ENCODE measurements at regions not wholly inside any gene's neighbourhood (a gene's known extent, or its start where the extent isn't known, plus 50 kb on each side); places are given as distances from the start of the nearest gene placed in this dataset.

GRCh38 chr16:86725401-86725800 is 147.1 kb downstream of the FOXL1 start:
- Histone ChIP-seq H3K4me1 (no peaks in the 10 kb centered on the region), H3K4me3 (no peak overlapping the region), H3K36me3 (ENCODE audit: insufficient read depth in 1 of 2, low read depth in 1 of 2) (no peaks in the 10 kb centered on the region), H3K27me3 (ENCODE audit: insufficient read depth in 3 of 3, low read length in 2 of 3) (peaks cover 0 to 18% (median 0%) of the 10 kb centered on the region in 3 donors), H3K9me3 (no peaks in the 10 kb centered on the region), H3K27ac (no peak overlapping the region)
- 60 to 67% (median 67%) methylated on average over 10 of the region's 10 CpGs for WGBS, 3 donors
- DNase-seq (peak in 1 of 2 donors; percentile 22), ATAC-seq (no peak)
- TF ChIP-seq CTCF (IDR thresholded peaks at IDR 0.05): no peak
- intact Hi-C loops (cut with DNase I): loop anchor here in 1 of 2 donors (5.0 kb wide), 1 partner anchor 388 kb away; no protein-coding TSS in a partner anchor

DNA sequence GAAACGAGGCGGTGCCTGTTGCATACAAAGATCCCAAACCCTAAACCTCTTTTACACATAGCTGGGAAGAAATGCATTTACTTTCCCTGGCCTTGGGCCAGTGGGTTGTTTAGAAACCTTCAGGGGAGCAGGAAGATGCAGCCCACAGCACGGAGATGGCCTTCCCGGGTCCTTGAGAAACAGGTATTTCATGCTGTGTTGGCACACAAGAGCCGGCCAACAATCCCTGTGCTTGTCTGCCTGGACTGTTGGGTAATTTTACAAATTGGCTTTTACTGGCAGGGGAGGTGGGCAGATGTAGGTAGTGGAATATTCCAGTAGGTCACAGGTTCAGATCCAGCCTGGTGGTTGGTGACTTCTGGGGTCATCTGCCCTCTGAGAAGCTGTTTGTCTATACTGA is 148.0 kb downstream of the FOXL1 start:
- Histone ChIP-seq H3K27me3 (ENCODE audit: insufficient read depth in 3 of 3, low read length in 2 of 3) (peaks cover 0 to 20% (median 0%) of the 10 kb centered on the region in 3 donors), H3K4me1 (no peaks in the 10 kb centered on the region), H3K27ac (no peak overlapping the region), H3K9me3 (no peaks in the 10 kb centered on the region), H3K36me3 (ENCODE audit: insufficient read depth in 1 of 2, low read depth in 1 of 2) (no peaks in the 10 kb centered on the region), H3K4me3 (no peak overlapping the region)
- WGBS, 3 donors: 72 to 84% (median 79%) methylated on average over 5 of the region's 5 CpGs
- ATAC-seq (no peak), DNase-seq (peak in 1 of 2 donors; percentile 8)
- intact Hi-C loops (cut with DNase I): loop anchor here in 1 of 2 donors (5.0 kb wide), 1 partner anchor 389 kb away; no protein-coding TSS in a partner anchor
- no peak for TF ChIP-seq CTCF (IDR thresholded peaks at IDR 0.05)

GRCh38 chr16:86727131-86727530 is 148.8 kb downstream of the FOXL1 start:
- TF ChIP-seq CTCF (IDR thresholded peaks at IDR 0.05): no peak
- H3K4me1 ChIP-seq: no peaks in the 10 kb centered on the region
- H3K27ac ChIP-seq: peak overlapping the region; percentile 63
- no peaks in the 10 kb centered on the region for H3K36me3 ChIP-seq (ENCODE audit: insufficient read depth in 1 of 2, low read depth in 1 of 2)
- no peaks in the 10 kb centered on the region for H3K9me3 ChIP-seq
- H3K4me3 ChIP-seq: peak overlapping the region; percentile 36
- intact Hi-C loops (cut with DNase I): loop anchor here in 1 of 2 donors (5.0 kb wide), 1 partner anchor 390 kb away; no protein-coding TSS in a partner anchor
- peaks cover 0 to 21% (median 0%) of the 10 kb centered on the region in 3 donors for H3K27me3 ChIP-seq (ENCODE audit: insufficient read depth in 3 of 3, low read length in 2 of 3)
- ATAC-seq (peak; percentile 62 to 93 (median 88)), DNase-seq (peak in 1 of 2 donors; percentile 49)
- WGBS, 3 donors: 38 to 68% (median 55%) methylated on average over 7 of the region's 7 CpGs

- H3K4me3 ChIP-seq: peak overlapping the region; percentile 36
- 49 to 66% (median 58%) methylated on average over 4 of the region's 4 CpGs for WGBS, 3 donors
- ATAC-seq (no peak), DNase-seq (no peak)
- no peaks in the 10 kb centered on the region for H3K9me3 ChIP-seq
- H3K27me3 ChIP-seq (ENCODE audit: insufficient read depth in 3 of 3, low read length in 2 of 3): peaks cover 0 to 18% (median 0%) of the 10 kb centered on the region in 3 donors
- intact Hi-C loops (cut with DNase I): loop anchor here in 1 of 2 donors (5.0 kb wide), 1 partner anchor 390 kb away; no protein-coding TSS in a partner anchor
- H3K27ac ChIP-seq: peak overlapping the region; percentile 63
- no peaks in the 10 kb centered on the region for H3K4me1 ChIP-seq
- TF ChIP-seq CTCF (IDR thresholded peaks at IDR 0.05): no peak
- no peaks in the 10 kb centered on the region for H3K36me3 ChIP-seq (ENCODE audit: insufficient read depth in 1 of 2, low read depth in 1 of 2)
These were observed 149.3 kb downstream of the FOXL1 start for GRCh38 chr16:86727632-86728031.

GRCh38 chr16:86729686-86730085 is 151.3 kb downstream of the FOXL1 start:
- H3K27ac ChIP-seq: no peak overlapping the region
- no peaks in the 10 kb centered on the region for H3K4me1 ChIP-seq
- intact Hi-C loops (cut with DNase I): loop anchor here in 1 of 2 donors (5.0 kb wide), 1 partner anchor 392 kb away; no protein-coding TSS in a partner anchor
- no peak overlapping the region for H3K4me3 ChIP-seq
- 59 to 77% (median 69%) methylated on average over 8 of the region's 8 CpGs for WGBS, 3 donors
- DNase-seq: peak in 1 of 2 donors; percentile 6
- peaks cover 0 to 27% (median 0%) of the 10 kb centered on the region in 3 donors for H3K27me3 ChIP-seq (ENCODE audit: insufficient read depth in 3 of 3, low read length in 2 of 3)
- ATAC-seq: no peak
- no peaks in the 10 kb centered on the region for H3K36me3 ChIP-seq (ENCODE audit: insufficient read depth in 1 of 2, low read depth in 1 of 2)
- no peaks in the 10 kb centered on the region for H3K9me3 ChIP-seq
- TF ChIP-seq CTCF (IDR thresholded peaks at IDR 0.05): no peak

Measured in psoas muscle (tissue), 7 donors.